ENCODE measurements at regions not wholly inside any gene's neighbourhood (a gene's known extent, or its start where the extent isn't known, plus 50 kb on each side); places are given as distances from the start of the nearest gene placed in this dataset.

DNA sequence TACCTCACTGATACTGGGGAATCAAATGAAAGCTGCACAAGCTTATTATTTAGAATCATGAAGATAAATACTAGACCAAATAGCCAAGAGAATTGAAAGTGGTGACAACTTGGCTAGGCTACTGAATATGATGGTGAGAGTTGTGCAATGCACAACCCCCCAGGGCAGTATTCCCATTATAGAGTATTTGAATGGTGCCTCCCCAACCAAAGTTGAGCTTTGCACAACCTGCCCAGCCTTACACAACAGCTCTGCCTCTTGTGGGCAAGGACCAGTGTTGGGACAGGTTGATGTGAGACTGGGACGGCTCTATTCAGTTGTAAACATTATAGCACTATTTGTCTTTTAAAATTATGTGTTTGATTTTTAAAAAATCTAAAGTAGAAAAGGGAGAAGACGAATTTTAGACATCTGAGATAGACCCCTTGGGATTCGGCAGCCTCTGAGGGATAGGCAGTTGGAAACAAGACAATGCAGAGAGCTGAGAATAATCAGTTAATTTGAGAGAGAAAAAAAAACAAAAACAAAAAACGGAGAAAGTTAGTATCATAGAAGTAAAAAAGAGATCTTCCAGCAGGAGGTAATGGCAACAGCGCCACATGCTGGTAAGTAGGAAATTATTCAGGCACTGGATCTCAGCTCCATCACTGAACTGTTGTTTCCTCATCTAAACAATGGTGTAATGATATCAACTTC, 91.0 kb upstream of the KCNA3 start:
- no peak for DNase-seq (ENCODE audit: low read depth)

DNA sequence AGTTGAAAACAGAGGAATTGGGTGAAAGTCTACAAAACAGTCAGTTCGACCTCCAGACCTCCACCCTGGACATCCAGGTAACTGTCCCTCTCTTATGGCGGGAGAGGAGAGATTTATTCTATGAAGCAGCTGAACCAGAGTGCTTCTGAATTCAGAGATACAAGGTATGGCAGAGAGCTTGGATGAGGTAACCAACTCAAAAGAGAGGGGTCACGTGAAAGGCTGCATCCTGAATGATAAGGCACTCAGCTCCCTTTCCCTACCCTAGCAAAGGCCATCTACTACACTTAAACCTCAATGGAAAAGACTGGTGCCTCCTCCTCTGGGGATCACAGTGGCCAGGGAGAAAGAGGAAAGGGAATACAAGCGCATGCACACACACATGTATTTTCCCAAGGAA, 88.4 kb upstream of the KCNA3 start:
- DNase-seq (ENCODE audit: low read depth) = no peak

DNA sequence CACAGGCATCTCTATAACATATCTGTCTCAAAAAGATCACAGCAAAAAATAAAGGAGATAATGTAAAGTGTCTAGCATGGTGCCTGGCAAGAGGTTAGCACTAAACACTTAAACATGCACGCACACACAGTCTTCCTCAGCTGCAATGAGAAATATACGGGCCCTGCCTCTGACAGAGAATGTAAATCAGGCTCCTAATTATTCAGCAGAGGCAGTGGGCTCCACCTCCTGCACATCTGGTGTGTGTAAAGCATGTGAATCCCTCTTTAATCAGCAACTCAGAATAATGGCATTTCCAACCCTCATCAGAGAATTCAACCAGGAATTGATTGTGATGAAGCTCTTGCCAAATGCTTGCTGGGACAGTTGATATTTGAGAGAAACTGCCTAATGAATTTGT, 85.6 kb upstream of the KCNA3 start:
- DNase-seq (ENCODE audit: low read depth) = no peak

DNA sequence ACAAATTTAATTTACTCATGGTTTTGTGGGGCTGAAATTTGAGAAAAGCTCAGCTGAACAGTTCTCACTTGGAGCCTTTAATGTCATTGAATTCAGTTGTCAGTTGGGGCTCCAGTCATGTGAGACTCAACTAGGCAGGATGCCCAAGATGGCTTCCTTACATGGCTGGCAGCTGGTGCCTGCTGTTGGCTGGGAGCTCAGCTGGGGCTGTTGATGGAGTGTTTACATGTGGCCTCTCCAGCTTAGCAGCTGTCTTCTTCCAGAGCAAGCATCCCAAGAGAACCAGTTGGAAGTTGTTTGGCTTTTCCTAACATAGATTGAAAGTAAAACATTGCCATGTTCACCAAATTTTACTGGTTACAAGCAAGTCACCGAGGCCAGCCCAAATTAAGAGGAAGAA, 81.8 kb upstream of the KCNA3 start:
- no peak for DNase-seq (ENCODE audit: low read depth)

DNA sequence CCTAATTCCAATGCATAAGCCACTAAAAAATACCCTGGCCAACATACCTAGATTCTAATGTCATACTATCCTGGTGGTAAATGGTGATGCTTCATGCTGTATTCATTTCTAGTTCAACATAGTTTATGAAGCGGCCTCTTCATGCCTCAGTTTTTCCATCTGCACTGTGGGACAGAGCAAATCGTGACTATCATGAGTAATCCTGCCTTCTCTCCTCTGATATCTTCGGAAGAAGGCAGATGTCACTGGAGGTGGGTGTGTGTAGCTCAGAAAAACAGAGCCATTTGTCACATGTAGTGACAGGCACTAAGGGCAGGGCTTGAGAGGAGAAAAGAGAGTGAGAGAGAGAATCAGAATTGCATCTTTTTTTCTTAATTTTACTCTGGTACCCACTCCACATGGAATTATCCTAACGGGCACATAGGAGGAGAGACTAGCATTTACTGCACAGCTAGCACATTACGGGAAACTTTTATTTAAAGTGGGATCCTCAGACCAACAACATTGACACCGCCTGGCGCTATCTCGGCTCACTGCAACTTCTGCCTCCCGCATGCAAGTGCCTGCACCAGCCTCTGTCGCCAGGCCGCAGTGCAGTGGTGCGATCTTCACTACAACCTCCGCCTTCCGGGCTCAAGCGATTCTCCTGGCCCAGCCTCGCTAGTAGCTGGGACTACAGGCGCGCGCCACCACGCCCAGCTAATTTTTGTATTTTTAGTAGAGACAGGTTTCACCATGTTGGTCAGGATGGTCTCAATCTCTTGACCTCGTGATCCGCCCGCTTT, 78.4 kb upstream of the KCNA3 start:
- DNase-seq (ENCODE audit: low read depth) = no peak

DNA sequence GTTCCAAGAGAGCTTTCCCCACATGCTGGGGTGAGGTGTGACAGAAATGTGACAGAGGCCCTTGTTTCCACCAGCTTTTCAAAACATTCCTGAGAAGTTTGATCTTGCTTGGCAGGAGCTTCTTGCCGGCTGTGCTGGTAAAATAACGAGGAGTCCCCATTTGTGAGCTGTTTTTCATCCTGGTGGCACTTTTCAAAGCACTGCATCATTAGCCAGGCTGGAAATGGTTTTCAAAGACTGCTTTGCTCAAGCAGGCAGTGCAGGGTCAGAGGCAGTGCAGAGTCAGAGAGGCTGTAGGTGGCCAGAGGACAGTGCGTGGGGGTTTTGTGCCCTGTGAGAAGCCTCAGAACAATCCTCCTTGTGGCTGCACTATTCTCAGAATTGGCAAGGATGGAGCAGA, 75.8 kb upstream of the KCNA3 start:
- no peak for DNase-seq (ENCODE audit: low read depth)

DNA sequence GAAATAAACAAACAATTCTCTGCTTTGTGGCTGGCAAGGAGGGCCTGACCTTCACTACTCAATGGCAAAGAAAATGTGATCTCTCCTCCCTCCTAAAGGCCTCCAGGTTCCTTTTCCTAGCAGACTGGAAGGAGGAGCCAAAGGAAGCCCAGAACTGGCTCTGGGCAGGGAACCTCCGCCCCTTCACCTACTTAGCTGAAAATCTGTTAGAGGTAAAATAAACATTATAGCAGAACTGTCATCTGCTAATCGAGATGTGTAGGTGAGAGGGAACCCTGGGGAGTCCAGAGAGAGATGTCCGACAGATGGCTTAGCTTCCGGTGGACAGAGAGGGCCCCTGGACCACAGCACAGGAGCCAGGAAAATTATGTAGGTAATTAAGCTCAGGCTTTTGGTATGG, 75.2 kb upstream of the KCNA3 start:
- DNase-seq (ENCODE audit: low read depth) = no peak

DNA sequence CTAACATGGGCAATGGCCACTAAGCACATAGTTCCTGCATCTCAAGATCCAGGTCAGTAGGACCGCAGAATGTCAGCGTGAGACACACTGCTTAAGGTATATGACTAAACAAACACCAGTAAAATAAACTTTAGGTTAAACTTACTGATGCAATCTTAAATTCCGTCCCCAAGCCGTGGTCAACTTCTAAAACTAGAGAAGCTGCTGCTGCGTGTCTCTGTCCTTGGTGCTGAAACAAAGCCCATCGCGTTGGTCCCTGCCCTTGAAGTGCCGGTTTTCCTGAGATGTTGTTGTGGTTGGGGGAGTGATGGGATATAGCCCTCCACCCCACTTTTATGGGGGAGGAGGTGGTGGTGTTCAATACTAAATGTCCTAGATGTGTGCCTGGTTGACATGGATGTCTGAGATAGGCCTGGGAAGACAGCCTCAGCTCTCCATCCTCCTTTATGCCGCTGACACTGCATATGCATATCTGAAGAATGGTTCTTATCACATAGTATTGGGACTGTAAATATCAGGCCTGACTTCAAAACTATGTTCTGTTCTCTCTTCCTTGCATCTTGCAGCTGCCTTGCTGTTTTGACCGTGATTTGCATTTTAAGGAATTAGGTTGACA, 72.0 kb upstream of the KCNA3 start:
- peak; percentile 16 for DNase-seq (ENCODE audit: low read depth)

DNA sequence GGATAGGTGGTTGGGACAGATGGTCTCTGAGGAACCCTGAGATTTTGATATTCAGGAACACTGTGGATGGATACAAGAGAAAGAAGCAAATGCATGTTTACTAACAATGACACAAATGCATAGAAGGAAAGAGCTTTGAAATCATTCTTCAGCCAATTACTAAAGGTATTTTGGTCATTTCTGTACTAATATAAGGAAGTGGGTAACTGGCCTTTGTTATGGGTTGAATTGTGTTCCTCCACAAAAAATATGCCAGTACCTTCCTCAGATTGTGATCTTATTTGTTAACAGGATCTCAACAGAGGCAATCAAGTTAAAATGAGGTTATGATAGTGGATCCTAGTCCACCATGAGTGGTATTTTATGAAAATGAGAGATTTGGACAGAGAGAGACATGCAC, 68.7 kb upstream of the KCNA3 start:
- DNase-seq (ENCODE audit: low read depth) = no peak

DNA sequence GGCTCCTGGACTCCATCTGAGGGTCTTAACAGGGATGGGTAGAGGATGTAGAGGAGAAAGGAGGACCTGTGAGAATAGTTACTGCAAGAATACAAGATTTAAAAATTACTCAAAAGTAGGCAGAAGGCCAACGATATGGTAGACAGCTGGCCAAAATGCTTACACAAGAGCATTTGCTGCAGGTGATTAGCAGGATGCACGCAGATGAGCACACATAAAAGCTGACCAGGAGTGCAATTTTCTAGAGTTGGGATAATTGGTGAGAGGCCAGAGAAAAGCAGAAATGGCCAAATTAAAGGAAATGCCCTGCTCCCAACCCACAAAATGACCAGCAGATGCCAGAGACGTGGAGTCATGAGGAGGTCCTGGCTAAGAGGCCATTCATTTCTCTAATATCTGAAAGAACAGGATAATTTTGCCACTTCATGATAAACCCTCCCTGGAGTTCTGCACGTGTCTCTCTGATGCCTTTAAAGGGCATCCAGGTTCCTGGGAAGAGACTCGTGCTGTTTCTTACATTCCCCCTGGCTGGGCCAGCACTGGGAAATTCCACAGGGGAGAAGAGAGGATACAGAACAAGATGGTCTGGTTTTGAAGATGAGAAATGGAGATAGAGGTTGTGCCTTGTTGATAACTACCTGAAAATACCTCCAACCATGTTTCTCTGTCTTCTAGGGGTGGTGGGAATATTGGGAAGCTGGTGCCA, 62.3 kb upstream of the KCNA3 start:
- no peak for DNase-seq (ENCODE audit: low read depth)

DNA sequence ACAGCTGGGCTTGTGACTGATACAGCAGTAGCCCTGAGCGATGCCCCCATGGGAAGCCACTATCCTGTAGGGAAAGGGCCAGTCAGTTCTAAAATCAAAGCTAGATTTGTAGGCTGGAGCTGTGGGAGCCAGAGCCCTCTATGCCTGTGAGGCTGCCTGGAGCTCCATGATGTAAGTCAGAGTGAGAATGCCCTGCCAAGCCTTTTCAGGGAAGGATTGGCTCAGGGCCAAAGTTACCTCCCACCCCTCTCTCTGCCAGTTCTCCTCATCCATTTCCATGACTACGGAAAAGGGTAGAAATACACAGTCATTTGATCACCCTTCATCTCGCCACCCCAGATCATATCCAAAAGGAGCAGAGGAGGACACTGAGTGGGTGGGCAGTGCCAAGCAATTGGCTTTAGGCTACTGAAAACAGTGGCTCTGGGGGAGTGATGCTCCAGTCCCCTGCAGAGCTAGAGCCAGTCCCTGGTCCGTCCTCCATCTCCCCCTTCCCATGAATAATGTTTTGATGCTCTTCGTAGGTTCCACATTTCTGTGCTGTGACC, 59.5 kb upstream of the KCNA3 start:
- no peak for DNase-seq (ENCODE audit: low read depth)

DNA sequence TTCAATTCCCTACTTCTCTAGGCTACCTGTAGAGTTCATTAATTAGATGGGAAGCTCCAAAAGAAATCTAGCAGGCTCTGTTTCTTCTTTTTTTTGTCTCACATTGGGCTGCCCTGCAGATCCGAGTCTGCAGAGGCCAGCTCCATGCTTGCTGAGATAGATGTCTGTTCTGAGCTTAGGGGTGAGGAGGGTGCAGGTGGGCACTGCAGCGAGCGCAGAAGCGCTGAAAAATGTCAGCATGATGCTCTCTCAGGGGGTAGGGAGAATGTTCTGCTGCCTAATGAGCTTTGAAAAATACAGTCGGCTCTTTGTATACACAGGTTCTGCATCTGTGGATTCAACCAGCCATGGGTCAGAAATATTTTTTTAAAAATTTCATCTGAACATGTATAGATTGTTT, 56.8 kb upstream of the KCNA3 start:
- no peak for DNase-seq (ENCODE audit: low read depth)

DNA sequence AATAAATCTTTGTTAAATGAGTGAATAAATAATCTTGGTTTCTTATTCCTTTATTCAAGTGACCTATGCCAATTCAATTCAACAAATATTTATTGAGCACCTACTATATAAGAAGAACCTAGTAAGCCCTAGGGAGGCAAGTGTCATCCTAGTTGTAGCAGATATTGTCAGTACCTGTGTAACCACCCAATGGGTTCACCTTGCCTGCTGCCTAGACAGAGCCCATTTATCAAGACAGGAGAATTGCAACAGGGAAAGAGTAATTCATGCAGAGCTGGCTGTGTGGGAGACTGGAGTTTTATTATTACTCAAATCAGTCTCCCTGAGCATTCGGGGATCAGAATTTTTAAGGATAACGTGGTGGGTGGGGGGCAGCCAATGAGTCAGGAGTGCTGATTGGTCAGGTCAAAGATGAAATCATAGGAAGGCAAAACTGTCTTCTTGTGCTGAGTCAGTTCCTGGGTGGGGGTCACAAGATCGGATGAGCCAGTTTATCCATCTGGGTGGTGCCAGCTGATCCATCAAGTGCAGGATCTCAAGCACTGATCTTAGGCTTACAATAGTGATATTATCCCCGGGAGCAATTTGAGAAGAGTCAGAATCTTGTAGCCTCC, 53.8 kb upstream of the KCNA3 start:
- no peak for DNase-seq (ENCODE audit: low read depth)

DNA sequence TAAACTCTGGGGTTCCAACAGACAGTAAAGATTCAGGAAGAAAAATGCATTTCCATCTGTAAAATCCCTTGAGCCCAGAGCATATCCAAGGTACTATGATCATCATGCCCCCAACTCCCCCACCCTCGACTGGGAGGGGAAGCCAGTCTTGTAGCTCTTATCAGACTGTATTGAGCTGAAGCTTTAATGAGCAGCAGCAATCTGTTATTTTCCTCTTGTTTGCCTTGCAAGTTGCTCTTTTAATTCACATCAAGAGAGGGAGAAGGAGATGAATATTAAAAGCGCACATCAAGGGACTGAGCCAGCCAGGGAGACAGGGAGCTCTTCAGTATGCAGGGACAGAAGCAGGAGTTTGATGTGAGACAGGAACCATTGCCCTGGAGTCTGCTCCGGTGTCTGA, 52.5 kb upstream of the KCNA3 start:
- no peak for DNase-seq (ENCODE audit: low read depth)

DNA sequence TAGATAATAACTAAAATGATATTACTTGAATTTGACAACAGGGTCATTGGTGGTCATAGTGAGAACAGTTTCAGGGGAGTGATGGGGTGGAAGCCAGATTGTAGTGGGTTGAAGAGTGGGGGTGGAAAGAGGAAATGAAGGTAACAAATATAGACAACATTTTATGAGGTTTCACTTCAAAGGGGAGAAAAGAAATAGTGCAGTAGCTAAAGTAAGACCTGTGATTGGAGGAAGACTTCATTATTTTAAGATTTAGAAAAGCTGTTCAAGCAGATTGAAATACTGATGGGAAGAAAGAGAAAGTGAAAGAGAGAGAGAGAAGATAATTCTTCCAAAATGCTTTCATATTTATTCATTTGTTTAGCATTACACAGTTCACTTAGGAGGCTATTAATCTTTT, 52.0 kb upstream of the KCNA3 start:
- DNase-seq (ENCODE audit: low read depth) = no peak

Measured in activated T-cell treated with anti-CD3 and anti-CD28 coated beads for 48 hours (primary cell).